Esophagus squamous epithelium (tissue), 5 donors: ENCODE measurements at regions not wholly inside any gene's neighbourhood (a gene's known extent, or its start where the extent isn't known, plus 50 kb on each side); places are given as distances from the start of the nearest gene placed in this dataset.
"Not testable (repeated sequence)": the region's sequence is repeated elsewhere in the genome, so short reads cannot be mapped to it uniquely, and the experiment has no call there.

Experiments
- DNase-seq: peaks from one replicate; lab custom pipeline; 2025; lab: John Stamatoyannopoulos, UW
- H3K27ac ChIP-seq, 4 donors: fragments of 200-600 bp; sonication (generic); one replicate each; pipeline ENCODE4 v1.5.1; 2016 to 2019; ENCODE audit warnings: mild to moderate bottlenecking in 1 of 4
- H3K27me3 ChIP-seq, 4 donors: fragments of 200-600 bp; sonication (generic); 1 replicate in 3 of 4; 2 replicates in 1 of 4; pipeline versions ENCODE4 v1.5.1 to v1.6.0; 2017 to 2021; ENCODE audit warnings: antibody characterized with exemption in 1 of 4
- H3K36me3 ChIP-seq, 3 donors: fragments of 200-600 bp; sonication (generic); one replicate each; pipeline ENCODE4 v1.5.1; 2016 to 2019
- H3K4me1 ChIP-seq, 3 donors: fragments of 200-600 bp; sonication (generic); one replicate each; pipeline ENCODE4 v1.5.1; 2017 to 2019
- H3K4me3 ChIP-seq, 4 donors: fragments of 200-600 bp; sonication (generic); 1 replicate in 3 of 4; 2 replicates in 1 of 4; pipeline ENCODE4 v1.5.1; 2016 to 2019; ENCODE audit warnings: mild to moderate bottlenecking in 2 of 4, moderate library complexity in 1 of 4
- H3K9me3 ChIP-seq, 3 donors: fragments of 200-600 bp; sonication (generic); one replicate each; pipeline ENCODE4 v1.5.1; 2016 to 2019
- WGBS, 2 donors: methylation state at CpG; one replicate each; pipeline ENCODE4 v1.1.5; 2018; 5-methylcytosine and 5-hydroxymethylcytosine counted together
- intact Hi-C: fragments of 100-400 bp; cut with DNase I; formaldehyde crosslinking; loops from one replicate; pipeline ENCODE4 v1.15.0; 2022
- donor health status: DM: yes; HTN: yes; CAD: no.

DNA sequence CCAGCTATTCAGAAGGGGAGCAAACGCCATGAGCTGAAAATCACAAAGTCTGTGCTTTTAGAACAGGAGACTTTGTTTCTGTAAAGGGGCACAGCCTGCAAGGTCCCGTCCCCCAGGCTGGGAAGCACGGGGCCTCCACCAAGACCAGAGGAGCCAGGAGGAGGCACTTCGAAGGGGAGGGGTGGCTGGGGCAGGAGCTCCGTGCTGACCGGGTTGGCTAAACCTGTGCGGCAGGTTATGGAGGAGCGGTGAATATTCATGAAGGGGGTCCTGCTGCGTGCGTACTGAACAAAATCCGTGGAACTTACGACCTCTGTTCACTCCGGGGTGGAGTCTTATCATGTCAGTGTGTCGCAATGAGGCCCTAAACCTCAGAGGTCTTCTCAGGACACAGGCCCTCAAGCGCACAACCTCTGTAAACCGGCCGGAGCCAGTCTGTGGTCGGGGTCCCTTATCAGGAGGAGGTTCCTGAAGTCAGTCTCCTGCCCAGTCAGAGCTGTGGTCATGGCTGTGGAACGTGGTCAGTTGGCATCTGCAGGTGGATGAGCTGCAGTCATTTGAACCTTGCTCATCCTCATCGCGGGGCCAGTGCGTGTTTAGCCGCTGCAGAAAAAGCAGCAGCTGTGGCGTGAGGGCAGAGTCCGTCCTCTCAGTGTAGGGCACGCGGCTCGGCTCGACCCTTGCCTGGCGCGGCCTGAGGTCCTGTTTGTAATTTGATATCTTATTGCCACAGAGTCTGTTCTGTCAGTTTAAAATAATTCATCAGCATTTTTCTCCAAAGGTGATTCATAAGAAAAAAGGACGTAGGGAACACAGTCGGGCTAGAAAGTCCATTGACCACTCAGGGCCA lies 5507.7 kb upstream of the TPTE start:
- H3K9me3 ChIP-seq, intact Hi-C loops, DNase-seq, H3K27me3 ChIP-seq, H3K4me3 ChIP-seq, H3K27ac ChIP-seq, H3K36me3 ChIP-seq, H3K4me1 ChIP-seq: not testable (repeated sequence)
- no CpG with 5 or more reads among the region's 33 CpGs for WGBS, 2 donors

DNA sequence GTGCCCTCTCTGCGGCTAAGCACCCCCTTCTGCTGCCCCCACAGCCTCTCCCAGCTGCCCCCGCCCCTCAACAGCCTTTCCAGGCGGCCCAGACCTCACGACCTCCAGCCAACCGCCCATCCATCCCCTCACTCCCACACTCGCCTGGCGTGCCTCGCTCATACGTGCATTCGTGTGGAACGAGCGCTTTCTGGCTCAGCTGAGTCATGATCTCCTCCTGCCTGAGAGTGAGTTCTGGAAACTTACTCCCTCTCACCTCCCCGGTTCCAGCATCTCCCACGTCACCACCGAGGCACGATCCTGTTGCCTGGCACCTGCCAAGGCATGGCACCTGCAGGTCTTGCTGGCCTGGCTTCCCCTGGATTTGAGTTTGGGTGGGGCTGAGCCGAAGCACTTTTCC lies 5506.2 kb upstream of the TPTE start:
- H3K4me1 ChIP-seq, H3K4me3 ChIP-seq, H3K27me3 ChIP-seq, DNase-seq, H3K9me3 ChIP-seq, intact Hi-C loops, H3K27ac ChIP-seq, H3K36me3 ChIP-seq: not testable (repeated sequence)
- no CpG with 5 or more reads among the region's 17 CpGs for WGBS, 2 donors

DNA sequence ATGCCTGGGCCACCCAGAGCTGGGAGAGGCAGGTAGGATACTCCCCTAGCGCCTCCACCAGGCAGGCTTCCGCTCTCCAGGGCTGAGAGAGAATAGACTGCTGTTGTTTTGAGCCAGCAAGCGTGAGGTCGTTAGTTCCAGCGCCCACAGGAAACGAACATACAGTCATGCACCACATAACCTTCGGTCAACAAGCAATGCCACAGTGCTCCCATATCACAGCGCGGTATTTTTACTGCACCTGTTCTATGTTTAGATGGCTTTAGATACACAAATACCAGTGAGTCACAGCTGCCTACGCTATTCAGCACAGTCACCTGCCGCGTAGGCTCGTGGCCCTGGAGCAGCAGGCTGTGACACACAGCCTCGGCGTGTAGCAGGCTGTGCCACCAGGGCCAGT lies 5502.3 kb upstream of the TPTE start:
- WGBS, 2 donors: no CpG with 5 or more reads among the region's 15 CpGs
- H3K9me3 ChIP-seq, H3K27ac ChIP-seq, intact Hi-C loops, DNase-seq, H3K27me3 ChIP-seq, H3K4me1 ChIP-seq, H3K4me3 ChIP-seq, H3K36me3 ChIP-seq: not testable (repeated sequence)

DNA sequence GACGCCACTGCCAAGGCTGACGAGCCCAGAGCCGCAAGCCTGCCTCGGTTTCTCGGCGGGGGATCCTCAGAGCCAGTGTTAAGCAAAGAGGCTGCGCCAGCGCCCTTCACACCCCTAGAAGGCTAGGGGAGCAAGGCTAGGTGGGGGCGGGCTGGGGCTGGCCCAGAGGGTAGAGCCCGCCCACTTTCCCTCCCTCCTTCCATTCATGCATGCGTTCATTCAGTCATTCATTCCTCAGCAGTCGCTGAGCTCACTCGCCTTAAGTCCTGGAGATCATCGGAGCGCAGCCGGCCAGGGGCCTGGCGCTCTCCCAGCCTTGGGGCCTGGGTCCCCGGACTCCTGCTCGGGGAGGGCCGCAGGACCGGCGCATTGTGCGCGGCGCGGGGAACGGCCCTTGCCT lies 5499.6 kb upstream of the TPTE start:
- H3K9me3 ChIP-seq, H3K27me3 ChIP-seq, H3K36me3 ChIP-seq, H3K4me3 ChIP-seq, H3K4me1 ChIP-seq, H3K27ac ChIP-seq, DNase-seq, intact Hi-C loops: not testable (repeated sequence)
- no CpG with 5 or more reads among the region's 27 CpGs for WGBS, 2 donors

DNA sequence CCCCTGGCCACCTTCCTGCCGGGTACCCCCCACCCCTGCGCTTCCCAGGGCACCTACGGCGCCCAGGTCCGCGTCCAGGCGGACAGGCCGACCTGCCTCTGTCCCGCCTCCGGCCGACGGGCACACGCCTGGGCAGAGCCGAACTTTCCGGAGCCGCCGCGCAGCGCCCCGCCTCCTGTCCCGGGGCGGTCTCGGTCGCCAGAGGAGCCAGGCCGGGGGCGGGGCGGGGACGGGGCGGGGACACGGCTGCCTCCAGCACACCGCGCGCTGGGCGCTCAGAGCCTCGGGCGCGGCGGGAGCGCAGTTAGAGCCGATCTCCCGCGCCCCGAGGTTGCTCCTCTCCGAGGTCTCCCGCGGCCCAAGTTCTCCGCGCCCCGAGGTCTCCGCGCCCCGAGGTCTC lies 5499.1 kb upstream of the TPTE start:
- WGBS, 2 donors: no CpG with 5 or more reads among the region's 52 CpGs
- intact Hi-C loops, H3K27me3 ChIP-seq, DNase-seq, H3K9me3 ChIP-seq, H3K36me3 ChIP-seq, H3K27ac ChIP-seq, H3K4me3 ChIP-seq, H3K4me1 ChIP-seq: not testable (repeated sequence)

DNA sequence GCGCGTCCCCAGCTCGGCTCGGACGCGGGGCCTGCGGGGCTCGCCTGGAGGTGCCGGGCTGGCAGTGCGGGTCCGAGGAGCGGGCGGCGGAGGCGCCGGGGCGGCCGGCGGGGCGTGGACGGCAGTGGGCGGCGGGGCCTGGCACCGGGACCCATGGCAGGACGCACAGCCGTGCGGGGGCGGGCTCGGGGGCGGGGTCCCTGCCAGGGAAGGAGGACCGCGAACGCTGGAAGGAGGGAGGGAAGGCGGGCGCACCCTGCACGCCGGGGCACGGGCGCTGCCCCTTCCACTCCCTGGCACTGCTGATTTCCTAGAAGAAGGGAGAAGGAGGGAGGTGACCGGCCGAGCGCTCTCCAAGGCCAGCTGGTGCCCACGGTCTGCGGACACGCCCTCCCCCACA lies 5498.6 kb upstream of the TPTE start:
- intact Hi-C loops, DNase-seq, H3K27me3 ChIP-seq, H3K27ac ChIP-seq, H3K9me3 ChIP-seq, H3K4me1 ChIP-seq, H3K4me3 ChIP-seq, H3K36me3 ChIP-seq: not testable (repeated sequence)
- no CpG with 5 or more reads among the region's 45 CpGs for WGBS, 2 donors

DNA sequence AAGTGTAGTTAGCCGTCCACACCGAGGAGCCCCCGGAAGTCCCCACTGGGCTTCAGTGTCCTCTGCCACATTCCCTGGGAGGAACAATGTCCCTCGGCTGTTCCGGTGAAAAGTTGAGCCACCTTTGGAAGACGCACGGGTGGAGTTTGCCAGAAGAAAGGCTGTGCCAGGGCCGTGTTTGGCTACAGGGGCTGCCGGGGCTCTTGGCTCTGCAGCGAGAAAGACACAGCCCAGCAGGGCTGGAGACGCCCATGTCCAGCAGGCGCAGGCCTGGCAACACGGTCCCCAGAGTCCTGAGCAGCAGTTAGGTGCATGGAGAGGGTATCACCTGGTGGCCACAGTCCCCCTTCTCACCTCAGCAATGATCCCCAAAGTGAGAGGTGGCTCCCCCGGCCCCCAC lies 5486.2 kb upstream of the TPTE start:
- H3K4me3 ChIP-seq, DNase-seq, H3K4me1 ChIP-seq, H3K27ac ChIP-seq, H3K27me3 ChIP-seq, H3K9me3 ChIP-seq, intact Hi-C loops: not testable (repeated sequence)
- WGBS, 2 donors: no CpG with 5 or more reads among the region's 14 CpGs
- peaks cover 0 to 10% (median 0%) of the 10 kb centered on the region in 3 donors for H3K36me3 ChIP-seq

DNA sequence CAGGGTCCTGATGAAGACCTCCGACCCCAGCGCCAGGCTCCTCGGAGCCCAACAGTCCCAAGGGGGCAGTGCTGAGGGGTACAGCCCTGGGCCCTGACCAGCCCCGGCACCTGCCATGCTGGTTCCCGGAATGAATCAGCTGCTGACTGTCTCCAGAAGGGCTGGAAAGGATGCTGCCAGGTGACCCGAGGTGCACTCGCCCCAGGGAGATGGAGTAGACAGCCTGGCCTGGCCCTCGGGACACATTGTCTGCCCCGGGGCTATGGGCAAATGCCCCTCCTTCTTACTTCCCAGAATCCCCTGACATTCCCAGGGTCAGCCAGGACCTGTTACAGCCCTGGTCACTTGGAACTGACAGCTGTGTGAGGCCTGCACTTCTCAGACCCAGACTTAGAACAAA lies 5485.8 kb upstream of the TPTE start:
- DNase-seq, H3K9me3 ChIP-seq, H3K4me1 ChIP-seq, intact Hi-C loops, H3K4me3 ChIP-seq, H3K27me3 ChIP-seq, H3K27ac ChIP-seq: not testable (repeated sequence)
- H3K36me3 ChIP-seq: peaks cover 0 to 10% (median 0%) of the 10 kb centered on the region in 3 donors
- no CpG with 5 or more reads among the region's 9 CpGs for WGBS, 2 donors

DNA sequence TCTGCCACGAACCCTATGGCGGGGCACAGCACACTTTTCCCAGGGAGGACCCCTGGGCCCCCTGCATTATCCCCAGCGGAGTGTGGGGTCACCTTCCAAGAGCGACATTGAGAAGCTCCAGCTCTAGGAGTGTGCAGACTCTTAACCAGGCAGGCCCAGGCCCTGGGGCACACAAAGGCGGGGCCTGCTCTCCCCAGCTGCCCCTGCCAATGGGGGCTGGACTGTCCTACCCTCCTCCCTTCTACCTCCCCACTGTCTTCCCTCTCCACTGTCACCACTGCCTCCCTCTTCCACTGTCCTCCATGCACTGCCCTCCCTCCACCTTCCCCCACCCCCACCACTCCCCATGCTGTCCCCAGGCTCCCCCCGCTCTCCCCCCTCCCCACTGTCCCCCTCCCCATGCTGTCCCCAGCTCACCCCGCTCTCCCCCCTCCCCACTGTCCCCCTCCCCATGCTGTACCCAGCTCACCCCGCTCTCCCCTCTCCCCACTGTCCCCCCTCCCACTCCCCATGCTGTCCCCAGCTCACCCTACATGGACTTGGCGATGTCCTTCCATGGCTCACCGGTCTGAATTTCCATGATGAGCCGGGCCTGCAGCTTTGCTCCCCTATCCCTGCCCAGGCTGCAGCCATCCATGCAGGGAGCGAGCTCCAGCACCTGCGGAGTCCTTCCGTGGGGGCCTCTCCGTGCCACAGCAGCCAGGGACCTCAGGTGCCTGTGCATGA lies 5483.6 kb upstream of the TPTE start:
- H3K4me3 ChIP-seq, H3K27ac ChIP-seq, H3K9me3 ChIP-seq, H3K4me1 ChIP-seq, DNase-seq, intact Hi-C loops, H3K27me3 ChIP-seq: not testable (repeated sequence)
- H3K36me3 ChIP-seq: peaks cover 0 to 10% (median 0%) of the 10 kb centered on the region in 3 donors
- no CpG with 5 or more reads among the region's 15 CpGs for WGBS, 2 donors

DNA sequence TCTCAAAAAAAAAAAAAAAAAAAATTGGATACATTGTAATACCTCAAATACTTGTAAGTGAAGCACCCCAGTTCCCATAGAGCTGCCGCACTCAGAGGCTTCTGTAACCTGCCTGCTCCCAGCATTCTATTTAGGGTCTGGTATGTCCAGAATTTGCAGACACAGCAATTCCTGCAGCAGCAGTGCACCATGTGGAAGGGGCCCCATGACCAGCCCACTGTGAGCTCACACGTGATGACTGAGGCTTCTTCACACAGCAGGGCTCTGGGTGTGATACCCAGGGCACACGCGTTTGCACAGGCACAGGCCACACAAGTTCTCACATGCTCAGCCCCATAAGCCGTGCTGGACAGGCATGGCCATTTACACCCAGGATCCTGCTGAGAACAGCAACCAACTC lies 5481.5 kb upstream of the TPTE start:
- H3K27ac ChIP-seq, H3K4me1 ChIP-seq, H3K36me3 ChIP-seq, H3K4me3 ChIP-seq, H3K9me3 ChIP-seq, H3K27me3 ChIP-seq, intact Hi-C loops, DNase-seq: not testable (repeated sequence)
- WGBS, 2 donors: no CpG with 5 or more reads among the region's 5 CpGs

DNA sequence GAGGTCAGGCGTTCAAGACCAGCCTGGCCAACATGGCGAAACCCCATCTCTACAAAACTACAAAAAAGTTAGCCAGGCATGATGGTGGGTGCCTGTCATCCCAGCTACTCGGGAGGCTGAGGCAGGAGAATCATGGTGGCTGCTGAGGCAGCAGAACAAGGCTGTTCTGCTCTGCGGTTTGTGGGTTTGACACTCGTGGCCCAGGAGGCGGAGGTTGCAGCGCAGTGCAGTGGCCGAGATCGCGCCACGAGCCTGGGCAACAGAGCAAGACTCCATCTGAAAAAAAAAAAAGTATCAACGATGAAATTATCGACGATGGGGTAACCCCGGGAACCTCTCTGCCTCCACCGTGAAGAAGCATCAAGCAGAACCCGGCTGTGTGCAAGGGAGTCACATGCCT lies 5478.8 kb upstream of the TPTE start:
- H3K36me3 ChIP-seq, H3K27me3 ChIP-seq, intact Hi-C loops, H3K27ac ChIP-seq, DNase-seq, H3K4me3 ChIP-seq, H3K4me1 ChIP-seq, H3K9me3 ChIP-seq: not testable (repeated sequence)
- WGBS, 2 donors: no CpG with 5 or more reads among the region's 17 CpGs

DNA sequence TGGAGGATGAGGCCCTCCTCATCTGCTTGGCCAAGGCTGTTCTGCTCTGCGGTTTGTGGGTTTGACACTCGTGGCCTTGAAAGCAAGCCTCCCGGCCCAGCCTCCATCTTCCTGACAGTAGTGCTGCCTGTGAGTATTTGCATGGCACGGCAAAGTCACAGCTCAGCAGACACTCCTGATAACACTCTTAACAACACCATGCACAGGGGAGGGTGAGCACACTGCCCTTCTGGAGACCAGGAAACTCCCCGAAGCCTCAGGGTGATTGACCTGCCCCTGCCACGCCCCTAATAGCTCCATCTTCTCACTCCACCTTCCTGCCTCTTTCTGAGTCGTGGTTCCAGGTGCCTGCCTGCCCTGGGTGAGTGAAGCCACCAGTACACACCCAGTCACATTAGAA lies 5476.6 kb upstream of the TPTE start:
- H3K36me3 ChIP-seq, intact Hi-C loops, DNase-seq, H3K9me3 ChIP-seq, H3K4me3 ChIP-seq, H3K4me1 ChIP-seq, H3K27me3 ChIP-seq, H3K27ac ChIP-seq: not testable (repeated sequence)
- WGBS, 2 donors: no CpG with 5 or more reads among the region's 7 CpGs

DNA sequence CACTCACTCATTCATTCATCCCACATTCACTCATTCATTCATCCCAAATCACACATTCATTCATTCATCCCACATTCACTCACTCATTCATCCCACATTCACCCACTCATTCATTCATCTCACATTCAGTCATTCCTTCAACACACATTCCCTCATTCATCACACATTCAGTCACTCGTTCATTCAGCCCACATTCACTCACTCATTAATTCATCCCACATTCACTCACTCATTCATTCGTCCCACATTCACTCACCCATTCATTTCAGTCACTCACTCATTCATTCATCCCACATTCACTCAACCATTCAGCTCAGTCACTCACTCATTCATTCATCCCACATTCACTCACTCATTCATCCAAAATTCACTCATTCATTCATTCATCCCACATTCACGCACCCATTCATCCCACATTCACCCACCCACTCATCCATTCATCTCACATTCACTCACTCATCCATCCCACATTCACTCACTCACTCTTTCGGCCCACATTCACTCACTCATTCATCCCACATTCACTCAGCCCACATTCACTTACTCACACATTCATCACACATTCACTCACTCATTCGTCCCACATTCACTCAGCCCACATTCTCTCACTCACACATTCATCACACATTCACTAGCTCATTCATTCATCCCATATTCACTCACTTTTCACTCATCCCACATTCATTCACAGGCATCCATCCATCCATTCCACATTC lies 5469.9 kb upstream of the TPTE start:
- 58 to 78% methylated on average over 2 to 5 of the region's 5 CpGs for WGBS, 2 donors
- DNase-seq, intact Hi-C loops: not testable (repeated sequence)

More for the DNA sequence above, 5469.9 kb upstream of the TPTE start:
- not testable (repeated sequence) for H3K36me3 ChIP-seq, H3K9me3 ChIP-seq, H3K4me3 ChIP-seq, H3K27me3 ChIP-seq, H3K4me1 ChIP-seq, H3K27ac ChIP-seq
